Eye (tissue), 1 donor: ENCODE measurements at regions not wholly inside any gene's neighbourhood (a gene's known extent, or its start where the extent isn't known, plus 50 kb on each side); places are given as distances from the start of the nearest gene placed in this dataset.
A peak's percentile ranks its signal among the peaks of the same experiment; 100 is the strongest.

Experiments
- DNase-seq: peaks from one replicate; pipeline ENCODE4 v3.0.0-alpha.2; 2015

GRCh38 chr2:156864325-156864724 lies 393.2 kb upstream of the GALNT5 start:
- peak; percentile 63 for DNase-seq

GRCh38 chr2:156864753-156865152 lies 392.8 kb upstream of the GALNT5 start:
- DNase-seq = no peak

DNA sequence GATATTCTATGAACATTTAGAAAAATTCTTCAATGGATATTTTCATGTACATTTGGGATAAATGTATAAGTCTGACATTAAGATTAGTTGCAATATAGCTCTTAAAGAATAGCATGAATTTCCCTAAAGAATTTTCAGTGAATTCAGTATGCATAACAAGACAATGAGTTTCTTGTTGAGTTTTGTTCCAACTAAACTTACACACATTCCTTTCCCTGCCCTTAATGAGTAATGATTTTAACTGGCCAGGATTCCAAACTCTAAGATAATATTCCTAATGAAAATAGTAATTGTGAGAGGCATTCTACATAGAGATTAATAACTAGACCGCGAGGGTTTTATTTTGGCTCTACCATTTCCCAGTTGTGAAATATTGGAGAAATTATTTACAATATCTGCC lies 390.3 kb upstream of the GALNT5 start:
- no peak for DNase-seq

- DNase-seq = no peak
Measured at GRCh38 chr2:156874707-156875106, 382.8 kb upstream of the GALNT5 start.

DNA sequence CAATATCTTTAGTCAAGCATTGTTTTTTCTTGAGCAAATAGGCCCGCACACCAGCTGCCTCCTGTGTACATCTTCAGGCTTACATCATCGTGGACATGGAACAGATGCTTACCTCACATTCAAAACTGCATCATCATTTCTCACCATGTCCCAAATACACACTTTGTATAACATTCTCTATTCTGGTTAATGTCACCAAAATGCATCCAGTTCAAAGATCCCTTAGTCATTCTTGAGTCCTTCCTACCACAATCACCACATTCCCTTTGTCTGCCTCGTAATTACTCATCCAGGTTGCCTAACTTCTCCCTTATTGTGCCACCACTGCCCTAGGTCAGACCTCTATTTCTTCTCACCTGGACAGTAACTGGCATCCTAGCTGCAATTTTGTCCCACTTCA lies 373.7 kb upstream of the GALNT5 start:
- no peak for DNase-seq

- DNase-seq = no peak
Measured at GRCh38 chr2:156884216-156884615, 373.3 kb upstream of the GALNT5 start.

GRCh38 chr2:156890529-156891148 lies 366.9 kb upstream of the GALNT5 start:
- DNase-seq = peak; percentile 56

- DNase-seq = no peak
Measured at GRCh38 chr2:156891609-156892008, 365.9 kb upstream of the GALNT5 start.

DNA sequence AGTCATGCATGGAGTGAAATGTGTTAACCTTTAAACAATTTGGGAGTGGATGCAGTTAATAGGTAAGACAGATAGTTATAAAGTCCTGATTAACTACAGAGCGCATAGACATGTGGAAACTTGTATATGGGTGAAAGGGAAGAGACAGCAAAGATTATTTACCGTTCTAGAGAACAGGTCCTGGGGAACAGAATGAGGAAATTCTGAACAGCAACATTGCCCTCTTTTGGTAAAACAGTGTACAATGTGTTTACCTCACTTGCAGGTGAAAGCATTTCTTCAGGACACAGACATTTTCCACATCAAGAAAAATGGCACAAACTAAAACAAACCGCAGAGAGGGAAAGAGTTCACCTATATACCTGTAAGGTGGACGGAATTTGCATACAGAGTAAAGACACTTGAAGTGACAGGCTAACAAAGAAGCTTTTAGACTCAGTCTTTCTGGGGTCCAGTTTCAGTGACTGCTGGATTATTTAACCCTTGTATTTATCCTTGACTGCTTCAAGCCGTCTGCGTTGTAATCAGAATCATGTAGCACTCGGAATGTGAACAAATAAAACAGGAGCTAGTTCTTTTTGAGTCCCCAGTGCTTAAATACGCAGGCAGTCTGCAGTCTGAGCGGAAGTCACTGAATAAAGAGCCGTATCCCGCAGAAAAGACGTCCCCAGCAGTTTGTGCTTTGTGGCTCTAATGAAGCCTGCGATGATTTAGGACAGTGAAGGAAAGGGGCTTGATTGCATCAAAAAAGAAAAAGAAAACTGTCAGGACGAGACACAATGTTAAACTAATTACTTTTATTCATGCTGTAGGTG lies 364.8 kb upstream of the GALNT5 start:
- DNase-seq = peak; percentile 84

DNA sequence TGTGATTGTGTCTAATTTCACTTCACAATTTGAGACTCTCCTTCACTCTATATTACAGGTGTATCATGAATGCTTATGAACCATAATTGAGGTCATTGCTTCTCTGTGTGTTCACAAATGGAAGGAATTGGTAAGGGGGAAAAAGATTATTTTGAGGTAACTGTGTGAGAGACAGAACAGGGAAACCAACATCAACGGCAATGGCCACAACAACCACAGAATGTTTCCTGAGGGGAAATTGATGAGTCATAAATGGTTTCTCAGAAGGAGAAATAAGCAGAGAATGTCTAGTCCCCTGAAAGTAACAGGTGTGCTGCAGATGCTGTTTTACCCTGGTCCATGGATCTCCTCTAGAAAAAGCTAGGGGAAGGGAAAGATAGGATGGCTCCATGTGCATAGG lies 361.2 kb upstream of the GALNT5 start:
- DNase-seq = no peak

DNA sequence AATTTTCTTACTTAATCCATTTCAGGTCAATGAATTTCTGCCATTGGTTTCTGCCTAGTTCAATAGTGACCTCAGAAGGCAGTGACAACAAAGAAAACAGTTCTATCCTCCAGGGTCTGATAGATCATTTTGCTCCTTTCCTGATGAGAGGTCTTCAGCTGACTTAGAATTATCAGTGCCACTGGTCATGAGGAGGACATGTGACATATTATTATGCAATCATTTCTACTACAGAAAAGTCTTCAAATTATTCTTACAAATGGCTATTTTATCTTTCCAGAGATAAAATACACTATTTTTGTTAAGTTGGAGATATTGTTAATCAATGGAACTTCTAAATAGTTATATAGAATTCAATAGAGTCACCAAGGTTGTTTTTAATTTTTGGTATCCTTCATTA lies 360.0 kb upstream of the GALNT5 start:
- no peak for DNase-seq

DNA sequence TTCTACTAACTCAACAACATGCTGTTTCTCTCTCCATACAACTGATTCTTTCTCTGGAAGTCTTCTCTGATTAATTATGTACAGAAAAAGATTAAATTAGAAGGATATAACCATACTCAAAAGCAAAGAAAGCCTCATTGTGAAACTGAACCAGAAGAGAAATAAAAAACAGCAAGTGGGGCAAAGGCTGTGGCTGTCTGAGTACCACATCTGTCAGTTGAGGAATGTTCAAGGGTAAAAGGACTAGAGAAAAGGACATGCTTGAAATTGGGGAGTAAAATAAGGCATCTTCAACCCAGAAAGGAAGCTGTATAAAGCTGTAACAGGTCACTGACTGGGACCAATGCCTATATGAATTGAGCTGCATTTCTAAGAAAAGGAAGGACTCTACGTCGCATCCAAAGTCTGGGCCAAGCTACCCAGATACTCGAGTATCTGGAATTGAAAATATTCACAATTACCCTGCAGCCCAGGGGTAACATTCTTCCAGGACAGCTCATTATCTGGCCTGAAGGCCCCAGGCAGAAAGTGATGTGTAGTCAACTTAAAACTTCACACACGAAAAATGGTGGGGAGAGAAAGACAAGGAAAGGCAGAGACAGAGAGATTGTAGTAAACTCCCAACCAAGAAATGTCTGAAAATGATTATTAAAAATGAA lies 356.0 kb upstream of the GALNT5 start:
- no peak for DNase-seq

DNA sequence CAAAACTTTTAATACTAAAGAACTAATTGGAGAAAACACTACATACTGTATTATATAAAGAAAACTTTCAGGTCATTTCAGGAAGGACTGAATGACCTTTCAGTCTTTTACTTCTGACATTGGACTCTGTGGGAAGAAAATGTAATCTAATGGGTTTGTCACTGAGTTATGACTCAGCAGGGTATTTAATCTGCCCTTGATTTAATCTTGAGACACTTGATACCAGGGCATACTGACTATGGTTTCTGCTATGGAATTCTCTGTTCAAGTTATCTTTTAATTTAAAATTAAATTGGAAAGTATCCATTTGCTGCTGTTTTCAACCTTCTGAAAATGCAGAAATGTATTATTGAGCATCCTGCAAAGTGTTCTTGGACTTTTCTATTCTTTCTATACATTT lies 354.2 kb upstream of the GALNT5 start:
- DNase-seq = no peak

DNA sequence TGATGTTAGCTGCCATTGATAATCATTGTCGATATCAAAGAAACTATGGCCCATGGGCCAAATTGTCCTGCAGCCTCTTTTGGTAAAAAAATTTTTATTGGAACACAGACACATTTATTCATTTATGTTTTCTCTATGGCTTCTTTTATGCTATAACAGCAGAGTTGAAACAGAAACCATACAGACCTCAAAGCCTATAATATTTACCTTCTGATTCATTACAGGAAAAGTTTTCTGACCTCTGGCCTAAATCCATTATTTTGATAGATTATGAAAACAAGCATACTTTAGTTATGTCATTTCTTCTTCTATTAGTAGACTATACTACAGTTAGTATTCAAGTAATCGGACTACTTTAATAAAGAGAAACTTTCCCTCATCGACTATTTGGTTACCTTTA lies 349.7 kb upstream of the GALNT5 start:
- no peak for DNase-seq

GRCh38 chr2:156908825-156909224 lies 348.7 kb upstream of the GALNT5 start:
- DNase-seq = no peak

DNA sequence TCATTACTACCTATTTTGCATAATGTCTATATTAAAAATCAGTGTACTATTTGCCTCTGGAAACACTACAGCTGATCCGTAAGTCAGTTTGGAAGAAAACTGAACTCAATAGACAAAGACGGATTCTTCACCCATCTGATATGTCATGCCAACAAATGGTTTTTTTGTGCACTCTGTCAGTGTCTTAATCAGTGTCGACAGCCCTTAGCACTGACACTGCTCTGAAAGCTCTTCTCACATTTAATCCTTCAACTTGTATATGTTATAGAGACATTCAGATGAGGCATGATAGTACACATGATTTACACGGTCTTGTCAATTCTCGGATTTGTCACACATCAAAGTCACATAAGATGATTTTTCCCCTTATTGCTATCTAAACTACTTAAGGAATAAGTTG lies 347.5 kb upstream of the GALNT5 start:
- peak; percentile 33 for DNase-seq

DNA sequence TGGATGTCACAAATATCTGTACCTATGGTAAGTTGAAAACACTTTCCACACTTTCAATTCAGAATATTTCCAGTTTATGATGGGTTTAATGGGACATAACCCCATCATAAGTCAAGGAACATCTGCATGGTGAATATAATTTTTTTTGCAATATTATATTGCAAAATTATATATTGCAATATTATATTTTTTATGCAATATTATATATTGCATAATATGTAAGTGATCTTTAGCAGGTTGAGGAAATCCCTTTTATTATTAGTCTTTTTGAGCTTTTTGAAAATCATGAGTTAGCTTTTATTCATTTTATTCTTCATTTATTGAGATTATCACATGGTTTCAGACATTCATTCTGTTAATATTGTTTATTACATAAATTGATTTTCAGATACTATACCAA lies 342.2 kb upstream of the GALNT5 start:
- no peak for DNase-seq

GRCh38 chr2:156918410-156918809 lies 339.1 kb upstream of the GALNT5 start:
- no peak for DNase-seq

GRCh38 chr2:156930423-156930822 lies 327.1 kb upstream of the GALNT5 start:
- DNase-seq = no peak

DNA sequence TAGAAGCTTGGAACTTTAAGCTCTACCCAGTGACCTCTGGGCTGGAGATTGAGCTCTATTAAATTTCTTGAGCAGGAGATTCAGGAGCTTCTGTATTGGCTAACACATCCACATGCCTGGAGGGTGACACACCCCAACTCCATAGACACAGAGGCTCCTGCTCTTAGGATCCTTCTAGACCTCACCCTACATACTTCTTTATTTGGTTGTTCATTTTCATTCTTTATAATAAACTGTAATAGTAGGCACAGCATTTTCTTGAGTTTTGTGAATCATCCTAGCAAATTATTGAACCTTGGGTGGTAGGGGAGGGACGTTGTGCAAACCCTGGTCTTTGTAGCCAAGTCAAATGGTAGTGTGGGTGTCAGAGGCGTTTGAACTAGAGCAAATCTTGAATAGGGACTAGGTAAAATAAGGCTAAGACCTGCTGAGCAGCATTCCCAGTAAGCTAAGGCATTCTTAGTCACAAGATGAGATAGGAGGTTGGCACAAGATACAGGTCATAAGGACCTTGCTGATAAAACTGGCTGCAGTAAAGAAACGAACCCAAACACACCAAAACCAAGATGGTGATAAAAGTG lies 323.8 kb upstream of the GALNT5 start:
- DNase-seq = no peak

- DNase-seq = peak; percentile 68
Measured at GRCh38 chr2:156935616-156936015, 321.9 kb upstream of the GALNT5 start.

GRCh38 chr2:156937430-156937829 lies 320.1 kb upstream of the GALNT5 start:
- DNase-seq = no peak

GRCh38 chr2:156944871-156945270 lies 312.6 kb upstream of the GALNT5 start:
- DNase-seq = no peak

- DNase-seq = no peak
Measured at GRCh38 chr2:156947261-156947660, 310.2 kb upstream of the GALNT5 start.
